ENCODE measurements at regions not wholly inside any gene's neighbourhood (a gene's known extent, or its start where the extent isn't known, plus 50 kb on each side); places are given as distances from the start of the nearest gene placed in this dataset.

- H3K27me3 ChIP-seq (ENCODE audit: insufficient read depth, low read length) = no peaks in the 10 kb centered on the region
- no peak overlapping the region for H3K4me3 ChIP-seq (ENCODE audit: low read depth, low read length, poor library complexity, severe bottlenecking)
- H3K9ac ChIP-seq (ENCODE audit: low read length) = no peak overlapping the region
- H3F3A ChIP-seq (ENCODE audit: insufficient read depth, low read length) = no peaks in the 10 kb centered on the region
- no peak overlapping the region for H3K27ac ChIP-seq (ENCODE audit: low read depth, low read length, poor library complexity, severe bottlenecking)
- no peaks in the 10 kb centered on the region for H3K36me3 ChIP-seq (ENCODE audit: insufficient read depth, low read length)
- TF ChIP-seq CTCF (IDR thresholded peaks at IDR 0.05; ENCODE audit: low read length) (no peak), EZH2 (IDR thresholded peaks at IDR 0.05; ENCODE audit: borderline replicate concordance, low read length) (no peak)
- no peaks in the 10 kb centered on the region for H3K9me2 ChIP-seq (ENCODE audit: low read depth, low read length)
- no peak overlapping the region for H2AFZ ChIP-seq (ENCODE audit: low read length)
- H4K20me1 ChIP-seq (ENCODE audit: insufficient read depth, low read length) = no peaks in the 10 kb centered on the region
- no peak overlapping the region for H3K4me2 ChIP-seq (ENCODE audit: low read length)
- no peaks in the 10 kb centered on the region for H3K9me3 ChIP-seq (ENCODE audit: low read length)
- no peaks in the 10 kb centered on the region for H3K4me1 ChIP-seq (ENCODE audit: insufficient read depth, low read length, severe bottlenecking)
- no peaks in the 10 kb centered on the region for H3K79me2 ChIP-seq (ENCODE audit: insufficient read depth, low read length)
Measured at GRCh38 chr5:39680213-39680612, 255.4 kb upstream of the DAB2 start.

GRCh38 chr5:39678534-39678933, 253.8 kb upstream of the DAB2 start:
- Histone ChIP-seq H3K4me3 (ENCODE audit: low read depth, low read length, poor library complexity, severe bottlenecking) (no peak overlapping the region), H3K27ac (ENCODE audit: low read depth, low read length, poor library complexity, severe bottlenecking) (no peak overlapping the region), H3K4me1 (ENCODE audit: insufficient read depth, low read length, severe bottlenecking) (no peaks in the 10 kb centered on the region), H3K36me3 (ENCODE audit: insufficient read depth, low read length) (no peaks in the 10 kb centered on the region), H3F3A (ENCODE audit: insufficient read depth, low read length) (no peaks in the 10 kb centered on the region), H2AFZ (ENCODE audit: low read length) (no peak overlapping the region), H3K79me2 (ENCODE audit: insufficient read depth, low read length) (no peaks in the 10 kb centered on the region), H3K9me3 (ENCODE audit: low read length) (no peaks in the 10 kb centered on the region), H3K27me3 (ENCODE audit: insufficient read depth, low read length) (no peaks in the 10 kb centered on the region), H3K9ac (ENCODE audit: low read length) (no peak overlapping the region), H3K4me2 (ENCODE audit: low read length) (no peak overlapping the region), H3K9me2 (ENCODE audit: low read depth, low read length) (no peaks in the 10 kb centered on the region), H4K20me1 (ENCODE audit: insufficient read depth, low read length) (no peaks in the 10 kb centered on the region)
- TF ChIP-seq CTCF (IDR thresholded peaks at IDR 0.05; ENCODE audit: low read length) = no peak
- no peak for TF ChIP-seq EZH2 (IDR thresholded peaks at IDR 0.05; ENCODE audit: borderline replicate concordance, low read length)

- Histone ChIP-seq H3K27ac (ENCODE audit: low read depth, low read length, poor library complexity, severe bottlenecking) (no peak overlapping the region), H3K27me3 (ENCODE audit: insufficient read depth, low read length) (no peaks in the 10 kb centered on the region), H3K36me3 (ENCODE audit: insufficient read depth, low read length) (no peaks in the 10 kb centered on the region), H3K4me3 (ENCODE audit: low read depth, low read length, poor library complexity, severe bottlenecking) (no peak overlapping the region), H3K9ac (ENCODE audit: low read length) (no peak overlapping the region), H3K4me1 (ENCODE audit: insufficient read depth, low read length, severe bottlenecking) (no peaks in the 10 kb centered on the region), H3K4me2 (ENCODE audit: low read length) (no peak overlapping the region), H3K9me2 (ENCODE audit: low read depth, low read length) (no peaks in the 10 kb centered on the region), H2AFZ (ENCODE audit: low read length) (no peak overlapping the region), H3K79me2 (ENCODE audit: insufficient read depth, low read length) (no peaks in the 10 kb centered on the region), H3F3A (ENCODE audit: insufficient read depth, low read length) (no peaks in the 10 kb centered on the region), H4K20me1 (ENCODE audit: insufficient read depth, low read length) (no peaks in the 10 kb centered on the region), H3K9me3 (ENCODE audit: low read length) (no peaks in the 10 kb centered on the region)
- TF ChIP-seq CTCF (IDR thresholded peaks at IDR 0.05; ENCODE audit: low read length) = no peak
- TF ChIP-seq EZH2 (IDR thresholded peaks at IDR 0.05; ENCODE audit: borderline replicate concordance, low read length) = no peak
Measured at GRCh38 chr5:39675676-39676075, 250.9 kb upstream of the DAB2 start.
